Endothelial cell (in vitro differentiated cells): ENCODE measurements at regions not wholly inside any gene's neighbourhood (a gene's known extent, or its start where the extent isn't known, plus 50 kb on each side); places are given as distances from the start of the nearest gene placed in this dataset.
A peak's percentile ranks its signal among the peaks of the same experiment; 100 is the strongest.
"Not testable (repeated sequence)": the region's sequence is repeated elsewhere in the genome, so short reads cannot be mapped to it uniquely, and the experiment has no call there.

ENCODE experiments used
- DNase-seq: peaks from one replicate; pipeline ENCODE4 v3.0.0; 2021; ENCODE audit warnings: low spot score
- H3K27ac Mint-ChIP-seq: one replicate; pipeline ENCODE4 v1.8.0; 2021; ENCODE audit warnings: mixed read lengths, inconsistent platforms; ENCODE audit not compliant: unreplicated experiment
- H3K27me3 Mint-ChIP-seq: one replicate; pipeline ENCODE4 v1.8.0; 2021; ENCODE audit warnings: mild to moderate bottlenecking, moderate library complexity, mixed read lengths, inconsistent platforms; ENCODE audit not compliant: unreplicated experiment
- H3K36me3 Mint-ChIP-seq: one replicate; pipeline ENCODE4 v1.8.0; 2021; ENCODE audit warnings: mild to moderate bottlenecking, low read depth, mixed read lengths, inconsistent platforms; ENCODE audit not compliant: unreplicated experiment
- H3K4me1 Mint-ChIP-seq: one replicate; pipeline ENCODE4 v1.8.0; 2021; ENCODE audit warnings: mild to moderate bottlenecking, mixed read lengths, inconsistent platforms; ENCODE audit not compliant: unreplicated experiment
- H3K4me3 Mint-ChIP-seq: one replicate; pipeline ENCODE4 v1.8.0; 2021; ENCODE audit warnings: mild to moderate bottlenecking, mixed read lengths, inconsistent platforms; ENCODE audit not compliant: unreplicated experiment
- H3K9me3 Mint-ChIP-seq: one replicate; pipeline ENCODE4 v1.8.0; 2021; ENCODE audit warnings: mixed read lengths, inconsistent platforms; ENCODE audit not compliant: unreplicated experiment
- CTCF ChIP-seq: fragments of 200-600 bp; sonication (generic); IDR thresholded peaks from one replicate; pipeline ENCODE4 v1.5.0; 2021; ENCODE audit warnings: antibody characterized with exemption; ENCODE audit not compliant: unreplicated experiment

GRCh38 chr16:31734265-31734664 is 139.3 kb upstream of the ZNF267 start:
- no peaks in the 10 kb centered on the region for H3K4me1 Mint-ChIP-seq
- peaks cover 52% of the 10 kb centered on the region for H3K36me3 Mint-ChIP-seq
- H3K9me3 Mint-ChIP-seq = no peaks in the 10 kb centered on the region
- H3K27me3 Mint-ChIP-seq = peaks cover 2% of the 10 kb centered on the region
- no peak for DNase-seq
- no peak for TF ChIP-seq CTCF
- H3K4me3 Mint-ChIP-seq = no peak overlapping the region
- no peak overlapping the region for H3K27ac Mint-ChIP-seq

GRCh38 chr16:31745098-31745497 is 128.5 kb upstream of the ZNF267 start:
- not testable (repeated sequence) for H3K27ac Mint-ChIP-seq, H3K27me3 Mint-ChIP-seq, H3K4me1 Mint-ChIP-seq, DNase-seq
- peaks cover 91% of the 10 kb centered on the region for H3K36me3 Mint-ChIP-seq
- peak overlapping the region; percentile 64 for H3K4me3 Mint-ChIP-seq
- H3K9me3 Mint-ChIP-seq = peaks cover 58% of the 10 kb centered on the region

GRCh38 chr16:31745900-31746299 is 127.7 kb upstream of the ZNF267 start:
- no peaks in the 10 kb centered on the region for H3K4me1 Mint-ChIP-seq

GRCh38 chr16:31754998-31755615 is 118.5 kb upstream of the ZNF267 start:
- H3K4me1 Mint-ChIP-seq = no peaks in the 10 kb centered on the region
- no peak for TF ChIP-seq CTCF
- no peak overlapping the region for H3K27ac Mint-ChIP-seq
- peak overlapping the region; percentile 72 for H3K4me3 Mint-ChIP-seq
- H3K36me3 Mint-ChIP-seq = peaks cover 94% of the 10 kb centered on the region
- no peak for DNase-seq
- H3K9me3 Mint-ChIP-seq = peaks cover 72% of the 10 kb centered on the region
- peaks cover 4% of the 10 kb centered on the region for H3K27me3 Mint-ChIP-seq

More at GRCh38 chr16:31745900-31746299, 127.7 kb upstream of the ZNF267 start:
- H3K36me3 Mint-ChIP-seq = peaks cover 91% of the 10 kb centered on the region
- no peak overlapping the region for H3K27ac Mint-ChIP-seq
- peaks cover 60% of the 10 kb centered on the region for H3K9me3 Mint-ChIP-seq
- no peak for TF ChIP-seq CTCF
- H3K27me3 Mint-ChIP-seq = peaks cover 6% of the 10 kb centered on the region
- peak overlapping the region; percentile 64 for H3K4me3 Mint-ChIP-seq
- DNase-seq = no peak

- no peak for DNase-seq
- no peaks in the 10 kb centered on the region for H3K27me3 Mint-ChIP-seq
- no peaks in the 10 kb centered on the region for H3K4me1 Mint-ChIP-seq
- TF ChIP-seq CTCF = no peak
- no peak overlapping the region for H3K4me3 Mint-ChIP-seq
- peaks cover 43% of the 10 kb centered on the region for H3K9me3 Mint-ChIP-seq
- H3K36me3 Mint-ChIP-seq = peaks cover 44% of the 10 kb centered on the region
- no peak overlapping the region for H3K27ac Mint-ChIP-seq
Measured at GRCh38 chr16:31764103-31764502, 109.5 kb upstream of the ZNF267 start.
